Activated naive CD8-positive, alpha-beta T cell treated with anti-CD3 and anti-CD28 coated beads, Interleukin-2, amount 10 ng/mL, durations not matched to agents 7 days and 5 days (primary cell): ENCODE measurements at regions not wholly inside any gene's neighbourhood (a gene's known extent, or its start where the extent isn't known, plus 50 kb on each side); places are given as distances from the start of the nearest gene placed in this dataset.

Source experiments
- ATAC-seq: fragments of 150-1000 bp; cut with Tn5 transposase; one replicate; pipeline ENCODE4 v1.10.0; 2021; ENCODE audit warnings: low read depth, moderate library complexity
- POLR2A ChIA-PET: fragments of 350-600 bp; sonication (Branson Sonifier 250); formaldehyde crosslinking; loops from one replicate; lab custom pipeline; 2021; ENCODE audit warnings: antibody characterized with exemption; lab: Charles Lee
- DNase-seq: peaks from one replicate; pipeline ENCODE4 v3.0.0; 2021
- H3K27ac Mint-ChIP-seq: one replicate; pipeline ENCODE4 v1.8.0; 2022; ENCODE audit warnings: mild to moderate bottlenecking, mixed read lengths
- H3K27me3 Mint-ChIP-seq: one replicate; pipeline ENCODE4 v1.8.0; 2022; ENCODE audit warnings: mild to moderate bottlenecking, moderate library complexity, mixed read lengths
- H3K36me3 Mint-ChIP-seq: one replicate; pipeline ENCODE4 v1.8.0; 2021; ENCODE audit warnings: mild to moderate bottlenecking, mixed read lengths
- H3K4me1 Mint-ChIP-seq: one replicate; pipeline ENCODE4 v1.8.0; 2021; ENCODE audit warnings: mixed read lengths
- H3K4me3 Mint-ChIP-seq: one replicate; pipeline ENCODE4 v1.8.0; 2022; ENCODE audit warnings: mild to moderate bottlenecking, moderate library complexity, mixed read lengths
- H3K9me3 Mint-ChIP-seq: one replicate; pipeline ENCODE4 v1.8.0; 2021; ENCODE audit warnings: mixed read lengths

- H3K27me3 Mint-ChIP-seq, result peaks cover 3% of the 10 kb centered on the region
- DNase-seq (no peak), ATAC-seq (no peak)
- no peak overlapping the region for H3K27ac Mint-ChIP-seq
- H3K36me3 Mint-ChIP-seq, result peaks cover 3% of the 10 kb centered on the region
- peaks cover 46% of the 10 kb centered on the region for H3K4me1 Mint-ChIP-seq
- H3K9me3 Mint-ChIP-seq, result no peaks in the 10 kb centered on the region
- H3K4me3 Mint-ChIP-seq, result no peak overlapping the region
- POLR2A ChIA-PET, result no interaction called here
These were observed 126.9 kb downstream of the LY86 start for GRCh38 chr6:6715465-6715864.

DNA sequence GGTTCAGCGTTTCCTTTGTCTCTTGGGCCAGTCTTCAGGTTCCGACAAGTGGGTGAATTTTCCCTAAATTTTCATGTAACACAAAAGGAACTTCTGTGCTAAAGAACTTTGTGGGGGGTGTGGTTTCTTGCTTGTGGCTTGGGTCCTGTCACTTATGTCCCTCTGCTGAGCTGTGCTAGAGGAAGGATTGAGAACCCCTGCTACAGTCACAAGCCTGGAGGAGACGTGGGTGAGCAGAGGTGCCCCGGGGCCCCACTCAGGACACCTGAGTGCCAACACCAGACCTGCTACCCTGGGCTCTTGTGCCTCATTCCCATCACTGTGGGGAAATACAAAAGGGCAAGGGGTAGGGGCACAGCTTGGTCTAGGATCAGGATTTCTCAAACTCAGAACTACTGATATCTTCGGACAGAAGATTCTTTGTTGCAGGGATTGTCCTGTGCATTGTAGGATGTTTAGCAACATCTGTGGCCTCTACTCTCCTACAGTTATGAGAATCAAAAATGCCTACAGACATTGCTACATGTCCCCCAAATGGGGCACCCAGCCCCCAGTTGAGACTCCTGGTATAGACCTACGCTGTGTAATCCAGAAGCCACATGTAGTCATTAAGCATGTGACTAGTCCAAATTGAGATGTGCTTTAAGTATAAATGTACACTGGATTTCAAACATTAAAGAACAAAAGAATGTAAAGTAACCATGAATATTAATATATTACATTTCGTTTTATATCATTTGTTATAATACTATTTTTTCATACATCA lies 128.7 kb downstream of the LY86 start:
- DNase-seq (no peak), ATAC-seq (no peak)
- Mint-ChIP-seq H3K27me3 (peaks cover 3% of the 10 kb centered on the region), H3K9me3 (no peaks in the 10 kb centered on the region), H3K4me1 (peaks cover 29% of the 10 kb centered on the region), H3K27ac (no peak overlapping the region), H3K36me3 (no peaks in the 10 kb centered on the region), H3K4me3 (no peak overlapping the region)
- POLR2A ChIA-PET, result interaction anchor here (1.2 kb wide), 1 partner anchor 20 kb away, joined by 3 read pairs; no protein-coding TSS in a partner anchor

DNA sequence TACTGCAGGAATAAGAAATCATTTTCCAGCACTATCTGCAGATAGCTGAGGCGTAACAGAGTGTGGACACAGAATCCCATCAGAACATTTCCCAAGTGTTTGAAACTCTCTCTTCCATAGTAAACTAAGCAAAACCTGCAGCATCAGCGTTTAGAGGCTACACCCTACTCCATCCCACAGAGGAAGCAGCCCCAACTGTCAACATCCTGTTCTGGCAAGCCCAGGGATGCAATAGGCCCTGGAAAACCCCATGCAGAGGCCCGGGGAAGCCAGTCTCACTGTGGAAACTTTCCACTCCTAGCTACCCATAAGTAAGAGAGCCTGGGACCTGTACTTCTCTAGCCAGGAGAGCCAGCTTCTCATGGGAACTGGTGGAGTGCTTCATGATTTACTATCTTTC lies 129.4 kb downstream of the LY86 start:
- DNase-seq (no peak), ATAC-seq (peak; percentile 28)
- Mint-ChIP-seq H3K4me3 (no peak overlapping the region), H3K4me1 (peaks cover 21% of the 10 kb centered on the region), H3K36me3 (no peaks in the 10 kb centered on the region), H3K27ac (no peak overlapping the region), H3K9me3 (no peaks in the 10 kb centered on the region), H3K27me3 (peaks cover 3% of the 10 kb centered on the region)
- POLR2A ChIA-PET, result interaction anchor here (1.2 kb wide), 1 partner anchor 21 kb away, joined by 3 read pairs; no protein-coding TSS in a partner anchor

DNA sequence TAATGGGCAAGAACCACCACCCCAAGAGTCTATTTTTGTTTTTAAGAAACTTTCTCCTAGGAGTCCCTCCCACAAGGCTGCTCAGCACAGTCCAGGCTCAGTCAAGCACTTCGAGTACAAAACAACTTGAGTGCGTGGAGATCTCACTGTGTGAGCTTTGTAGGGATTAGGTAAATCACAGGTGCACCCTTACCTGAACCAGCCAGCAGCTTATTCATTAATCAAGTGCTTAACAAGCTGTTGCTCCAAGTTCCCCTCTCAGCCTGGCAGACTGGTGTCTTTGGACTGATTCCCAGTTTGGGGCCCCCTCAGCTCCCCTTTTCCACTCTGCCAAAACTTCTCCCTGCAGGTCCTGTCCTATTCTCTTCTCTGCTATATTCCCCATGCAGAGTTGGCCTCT lies 133.1 kb downstream of the LY86 start:
- no peak overlapping the region for H3K4me3 Mint-ChIP-seq
- no peaks in the 10 kb centered on the region for H3K36me3 Mint-ChIP-seq
- POLR2A ChIA-PET, result no interaction called here
- peaks cover 7% of the 10 kb centered on the region for H3K27me3 Mint-ChIP-seq
- H3K4me1 Mint-ChIP-seq, result peaks cover 17% of the 10 kb centered on the region
- no peaks in the 10 kb centered on the region for H3K9me3 Mint-ChIP-seq
- DNase-seq, result no peak
- no peak for ATAC-seq
- H3K27ac Mint-ChIP-seq, result no peak overlapping the region

DNA sequence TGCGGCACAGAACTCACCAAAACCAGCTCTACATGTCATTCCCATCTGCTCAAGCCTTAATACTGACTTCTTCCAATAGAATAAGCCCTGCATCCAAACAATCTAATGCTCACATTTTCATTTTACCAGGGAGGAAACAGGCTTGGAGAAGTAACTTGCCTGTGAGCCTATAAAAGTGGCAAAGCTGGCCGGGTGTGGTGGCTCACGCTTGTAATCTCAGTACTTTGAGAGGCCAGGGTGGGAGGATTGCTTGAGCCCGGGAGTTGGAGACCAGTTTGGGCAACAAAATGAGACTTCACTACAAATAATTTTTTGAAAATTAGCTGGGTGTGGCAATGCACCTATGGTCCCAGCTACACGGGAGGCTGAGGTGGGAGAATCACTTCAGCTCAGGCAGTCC lies 133.7 kb downstream of the LY86 start:
- Mint-ChIP-seq H3K27ac (no peak overlapping the region), H3K36me3 (no peaks in the 10 kb centered on the region), H3K9me3 (no peaks in the 10 kb centered on the region), H3K4me1 (peaks cover 14% of the 10 kb centered on the region), H3K4me3 (no peak overlapping the region), H3K27me3 (peaks cover 9% of the 10 kb centered on the region)
- ATAC-seq (no peak), DNase-seq (no peak)
- POLR2A ChIA-PET, result no interaction called here

- H3K4me3 Mint-ChIP-seq, result no peak overlapping the region
- DNase-seq (no peak), ATAC-seq (no peak)
- POLR2A ChIA-PET, result interaction anchor here (0.7 to 1.0 kb wide), 2 partner anchors 63 to 384 kb away, joined by 3 to 6 read pairs; no protein-coding TSS in a partner anchor
- H3K27ac Mint-ChIP-seq, result no peak overlapping the region
- no peaks in the 10 kb centered on the region for H3K36me3 Mint-ChIP-seq
- H3K27me3 Mint-ChIP-seq, result peaks cover 10% of the 10 kb centered on the region
- H3K4me1 Mint-ChIP-seq, result peaks cover 13% of the 10 kb centered on the region
- no peaks in the 10 kb centered on the region for H3K9me3 Mint-ChIP-seq
These were observed 134.8 kb downstream of the LY86 start for GRCh38 chr6:6723361-6723760.

DNA sequence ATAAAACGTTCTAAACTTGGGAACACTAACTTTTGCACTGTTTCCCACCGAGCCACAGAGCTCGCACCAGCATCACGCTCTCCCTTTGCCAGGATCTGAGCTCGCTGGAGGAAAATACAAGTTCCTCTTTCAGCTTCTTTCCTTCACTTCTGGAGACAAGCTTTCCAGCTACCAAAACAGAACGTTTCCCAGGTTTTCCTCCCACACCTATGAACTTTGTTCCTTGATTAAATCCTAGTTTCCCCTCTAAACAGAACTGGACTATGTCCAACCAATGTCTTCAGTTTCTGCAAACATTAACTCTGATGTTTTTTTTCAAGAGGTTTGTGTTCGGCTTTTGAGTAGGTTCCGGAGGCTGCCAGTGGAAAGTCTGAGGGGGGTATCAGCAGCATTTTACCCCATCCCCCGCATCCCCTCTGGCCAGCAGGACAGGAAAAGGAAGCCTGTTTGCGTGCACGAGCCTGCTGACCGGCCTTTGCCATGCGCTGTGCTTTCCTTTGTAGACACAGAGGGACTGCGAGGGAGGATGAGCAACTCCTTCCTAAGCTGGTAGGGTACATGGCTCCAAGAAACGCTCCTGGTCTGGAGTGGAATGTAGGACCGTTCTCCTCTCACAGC lies 135.5 kb downstream of the LY86 start:
- H3K4me3 Mint-ChIP-seq, result peak overlapping the region; percentile 64
- POLR2A ChIA-PET, result interaction anchor here (0.7 to 1.0 kb wide), 2 partner anchors 62 to 383 kb away, joined by 3 to 6 read pairs; no protein-coding TSS in a partner anchor
- peaks cover 10% of the 10 kb centered on the region for H3K27me3 Mint-ChIP-seq

GRCh38 chr6:6724539-6725467 lies 136.3 kb downstream of the LY86 start:
- peaks cover 11% of the 10 kb centered on the region for H3K4me1 Mint-ChIP-seq

More for the DNA sequence above, 135.5 kb downstream of the LY86 start:
- H3K9me3 Mint-ChIP-seq, result no peaks in the 10 kb centered on the region
- ATAC-seq (no peak), DNase-seq (no peak)
- no peaks in the 10 kb centered on the region for H3K36me3 Mint-ChIP-seq
- H3K27ac Mint-ChIP-seq, result no peak overlapping the region
- H3K4me1 Mint-ChIP-seq, result peaks cover 11% of the 10 kb centered on the region

GRCh38 chr6:6725468-6726209 lies 137.1 kb downstream of the LY86 start:
- POLR2A ChIA-PET, result interaction anchor here (0.5 kb wide), 1 partner anchor 697 kb away, joined by 3 read pairs; no protein-coding TSS in a partner anchor
- H3K36me3 Mint-ChIP-seq, result peaks cover 2% of the 10 kb centered on the region
- peaks cover 13% of the 10 kb centered on the region for H3K27me3 Mint-ChIP-seq
- ATAC-seq (no peak), DNase-seq (no peak)
- peaks cover 11% of the 10 kb centered on the region for H3K4me1 Mint-ChIP-seq
- peak overlapping the region; percentile 75 for H3K27ac Mint-ChIP-seq
- peak overlapping the region; percentile 15 for H3K4me3 Mint-ChIP-seq
- H3K9me3 Mint-ChIP-seq, result peaks cover 3% of the 10 kb centered on the region

More at GRCh38 chr6:6724539-6725467, 136.3 kb downstream of the LY86 start:
- POLR2A ChIA-PET, result interaction anchor here (0.5 kb wide), 1 partner anchor 698 kb away, joined by 3 read pairs; no protein-coding TSS in a partner anchor
- peak; percentile 57 for DNase-seq
- H3K4me3 Mint-ChIP-seq, result peak overlapping the region; percentile 64
- ATAC-seq, result peak; percentile 73
- no peaks in the 10 kb centered on the region for H3K36me3 Mint-ChIP-seq
- peaks cover 16% of the 10 kb centered on the region for H3K27me3 Mint-ChIP-seq
- H3K9me3 Mint-ChIP-seq, result no peaks in the 10 kb centered on the region
- peak overlapping the region; percentile 80 for H3K27ac Mint-ChIP-seq

- Mint-ChIP-seq H3K27ac (no peak overlapping the region), H3K9me3 (peaks cover 3% of the 10 kb centered on the region), H3K4me3 (no peak overlapping the region), H3K4me1 (peaks cover 11% of the 10 kb centered on the region), H3K27me3 (peaks cover 21% of the 10 kb centered on the region), H3K36me3 (peaks cover 2% of the 10 kb centered on the region)
- DNase-seq, result no peak
- ATAC-seq, result no peak
- POLR2A ChIA-PET, result no interaction called here
These were observed 139.8 kb downstream of the LY86 start for GRCh38 chr6:6728169-6728941.

DNA sequence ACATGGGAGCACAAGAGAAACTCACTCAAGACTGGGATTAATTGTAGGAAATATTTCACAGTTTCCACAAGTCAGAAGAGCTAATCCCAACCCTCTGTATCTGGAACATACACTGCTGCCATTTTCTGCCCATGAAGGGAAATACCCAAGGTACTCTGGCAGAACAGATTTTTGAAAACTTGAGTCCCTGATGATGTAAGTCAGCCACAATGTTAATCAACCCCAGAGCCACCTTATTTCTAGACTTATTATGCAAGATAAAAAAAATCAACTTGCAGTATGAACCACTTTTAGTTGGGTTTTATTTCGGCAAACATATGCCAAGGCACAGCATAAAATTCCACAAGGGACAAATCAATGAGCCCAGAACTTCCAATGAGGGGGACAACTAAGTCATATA lies 141.5 kb downstream of the LY86 start:
- no peak for DNase-seq
- Mint-ChIP-seq H3K4me1 (peaks cover 7% of the 10 kb centered on the region), H3K4me3 (no peak overlapping the region), H3K27me3 (peaks cover 31% of the 10 kb centered on the region), H3K27ac (no peak overlapping the region), H3K9me3 (peaks cover 3% of the 10 kb centered on the region), H3K36me3 (peaks cover 2% of the 10 kb centered on the region)
- ATAC-seq, result no peak
- POLR2A ChIA-PET, result no interaction called here

DNA sequence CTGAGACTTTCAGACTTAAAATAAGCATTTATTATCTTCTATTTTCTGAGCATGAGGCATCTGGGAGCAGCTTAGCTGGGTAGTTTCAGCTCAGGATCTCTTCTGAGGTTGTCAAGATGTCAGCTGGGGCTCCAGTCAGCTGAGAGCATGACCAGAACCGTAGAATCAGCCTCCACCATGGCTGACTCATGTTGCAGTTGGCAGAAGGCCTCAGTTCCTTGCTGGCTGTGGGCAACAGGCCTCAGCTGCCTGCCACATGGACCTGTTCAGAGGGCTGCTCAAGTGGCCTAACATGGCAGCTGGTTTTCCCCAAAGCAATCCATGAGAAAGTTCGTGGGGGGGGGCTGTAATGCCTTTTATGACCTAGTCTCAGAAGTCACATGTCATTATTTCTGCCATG lies 142.3 kb downstream of the LY86 start:
- peaks cover 2% of the 10 kb centered on the region for H3K36me3 Mint-ChIP-seq
- H3K27ac Mint-ChIP-seq, result no peak overlapping the region
- peaks cover 5% of the 10 kb centered on the region for H3K4me1 Mint-ChIP-seq
- no peak for DNase-seq
- ATAC-seq, result no peak
- H3K27me3 Mint-ChIP-seq, result peaks cover 31% of the 10 kb centered on the region
- POLR2A ChIA-PET, result no interaction called here
- H3K9me3 Mint-ChIP-seq, result peaks cover 3% of the 10 kb centered on the region
- H3K4me3 Mint-ChIP-seq, result no peak overlapping the region
